HEK293 (cell line): ENCODE measurements at regions not wholly inside any gene's neighbourhood (a gene's known extent, or its start where the extent isn't known, plus 50 kb on each side); places are given as distances from the start of the nearest gene placed in this dataset.

Experiments
- CTCF ChIA-PET: fragments of 350-600 bp; formaldehyde crosslinking; extraction: SDS; loops from one replicate; lab custom pipeline; 2021; ENCODE audit warnings: antibody characterized with exemption; lab: Yijun Ruan, JAX
- POLR2A ChIA-PET: fragments of 300-600 bp; formaldehyde crosslinking; extraction: SDS; loops from one replicate; lab custom pipeline; 2020; ENCODE audit warnings: antibody characterized with exemption, inconsistent platforms; lab: Yijun Ruan, JAX
- H3K27ac ChIP-seq: fragments of 200-500 bp; sonication (Bioruptor generic); 2 replicates; pipeline ENCODE4 v1.5.1; 2014; ENCODE audit warnings: low read depth, low read length, control low read depth, inconsistent platforms; ENCODE audit errors: extremely low read depth
- H3K36me3 ChIP-seq, 2 experiments: fragments of 200-500 bp in 1 of 2; sonication (Bioruptor generic) in 1 of 2; 1 replicate in 1 of 2; 2 replicates in 1 of 2; pipeline ENCODE4 v1.5.1; 2014 to 2017; ENCODE audit warnings: inconsistent platforms in 2 of 2, low read length in 2 of 2; ENCODE audit not compliant: control insufficient read depth in 2 of 2, insufficient read depth in 1 of 2
- H3K4me1 ChIP-seq: fragments of 200-500 bp; sonication (Bioruptor generic); 2 replicates; pipeline ENCODE4 v1.5.1; 2014; ENCODE audit warnings: mild to moderate bottlenecking, low read length, inconsistent platforms; ENCODE audit not compliant: control insufficient read depth, insufficient read depth
- H3K4me3 ChIP-seq: 2 replicates; pipeline ENCODE4 v1.5.1; 2011; ENCODE audit warnings: low read depth, mild to moderate bottlenecking, control low read depth, low read length, moderate library complexity
- H3K9me3 ChIP-seq: fragments of 200-500 bp; sonication (Bioruptor generic); 2 replicates; pipeline ENCODE4 v1.5.1; 2014; ENCODE audit warnings: low read depth, low read length, inconsistent platforms; ENCODE audit not compliant: control insufficient read depth, insufficient read depth
- FEZF1 ChIP-seq: fragments of 450-650 bp; formaldehyde crosslinking; IDR thresholded peaks from 2 replicates; pipeline ENCODE4 v1.5.1; 2016; ENCODE audit warnings: missing biosample characterization, missing genetic modification characterization
- GLIS2 ChIP-seq: fragments of 450-650 bp; formaldehyde crosslinking; IDR thresholded peaks from 2 replicates; pipeline ENCODE4 v1.5.1; 2016; ENCODE audit warnings: missing biosample characterization, missing genetic modification characterization
- KLF16 ChIP-seq: fragments of 450-650 bp; formaldehyde crosslinking; IDR thresholded peaks from 2 replicates; pipeline ENCODE4 v1.5.1; 2017; ENCODE audit warnings: missing biosample characterization, missing genetic modification characterization
- SCRT1 ChIP-seq: fragments of 450-650 bp; formaldehyde crosslinking; IDR thresholded peaks from 2 replicates; pipeline ENCODE4 v1.5.1; 2016; ENCODE audit warnings: missing biosample characterization, missing genetic modification characterization, borderline replicate concordance
- ZBTB1 ChIP-seq: fragments of 450-650 bp; formaldehyde crosslinking; IDR thresholded peaks from 2 replicates; pipeline ENCODE4 v1.5.1; 2016; ENCODE audit warnings: missing biosample characterization, missing genetic modification characterization
- ZBTB8A ChIP-seq: fragments of 450-650 bp; formaldehyde crosslinking; IDR thresholded peaks from 2 replicates; pipeline ENCODE4 v1.5.1; 2016; ENCODE audit warnings: missing biosample characterization, missing genetic modification characterization
- ZNF132 ChIP-seq: fragments of 450-650 bp; formaldehyde crosslinking; IDR thresholded peaks from 2 replicates; pipeline ENCODE4 v1.5.1; 2017; ENCODE audit warnings: missing biosample characterization, missing genetic modification characterization, borderline replicate concordance
- ZNF16 ChIP-seq: fragments of 450-650 bp; formaldehyde crosslinking; IDR thresholded peaks from 2 replicates; pipeline ENCODE4 v1.5.1; 2016; ENCODE audit warnings: low read depth, missing biosample characterization, missing genetic modification characterization
- ZNF248 ChIP-seq: fragments of 450-650 bp; formaldehyde crosslinking; IDR thresholded peaks from 2 replicates; pipeline ENCODE4 v1.5.1; 2017; ENCODE audit warnings: missing biosample characterization, missing genetic modification characterization
- ZNF426 ChIP-seq: fragments of 450-650 bp; formaldehyde crosslinking; IDR thresholded peaks from 2 replicates; pipeline ENCODE4 v1.5.1; 2017; ENCODE audit warnings: missing biosample characterization, missing genetic modification characterization, mild to moderate bottlenecking, inconsistent platforms, moderate library complexity
- ZNF501 ChIP-seq: fragments of 450-650 bp; formaldehyde crosslinking; IDR thresholded peaks from 2 replicates; pipeline ENCODE4 v1.5.1; 2016; ENCODE audit warnings: missing biosample characterization, missing genetic modification characterization
- ZNF514 ChIP-seq: fragments of 450-650 bp; formaldehyde crosslinking; IDR thresholded peaks from 2 replicates; pipeline ENCODE4 v1.5.1; 2016; ENCODE audit warnings: missing biosample characterization, missing genetic modification characterization
- ZNF521 ChIP-seq: fragments of 450-650 bp; formaldehyde crosslinking; IDR thresholded peaks from 2 replicates; pipeline ENCODE4 v1.5.1; 2017; ENCODE audit warnings: missing biosample characterization, mild to moderate bottlenecking, missing genetic modification characterization
- ZNF707 ChIP-seq: fragments of 450-650 bp; formaldehyde crosslinking; IDR thresholded peaks from 2 replicates; pipeline ENCODE4 v1.5.1; 2016; ENCODE audit warnings: missing biosample characterization, missing genetic modification characterization
- ZNF791 ChIP-seq: fragments of 450-650 bp; formaldehyde crosslinking; IDR thresholded peaks from 2 replicates; pipeline ENCODE4 v1.5.1; 2016; ENCODE audit warnings: missing biosample characterization, missing genetic modification characterization
- ZSCAN30 ChIP-seq: fragments of 450-650 bp; IDR thresholded peaks from 2 replicates; pipeline ENCODE4 v1.5.1; 2018; ENCODE audit warnings: missing biosample characterization, mild to moderate bottlenecking, missing genetic modification characterization, moderate library complexity
- TF ChIP-seq, protein P1 (sequence below): fragments of 450-650 bp; formaldehyde crosslinking; optimal IDR thresholded peaks from 2 replicates; pipeline ENCODE3; 2016; ENCODE audit warnings: missing biosample characterization, mild to moderate bottlenecking, missing genetic modification characterization
- TF ChIP-seq, protein P2 (sequence below): sonication (generic); formaldehyde crosslinking; IDR thresholded peaks from 2 replicates; pipeline ENCODE4 v1.8.1; 2022; ENCODE audit warnings: mild to moderate bottlenecking, moderate library complexity, missing genetic modification reagents

DNA sequence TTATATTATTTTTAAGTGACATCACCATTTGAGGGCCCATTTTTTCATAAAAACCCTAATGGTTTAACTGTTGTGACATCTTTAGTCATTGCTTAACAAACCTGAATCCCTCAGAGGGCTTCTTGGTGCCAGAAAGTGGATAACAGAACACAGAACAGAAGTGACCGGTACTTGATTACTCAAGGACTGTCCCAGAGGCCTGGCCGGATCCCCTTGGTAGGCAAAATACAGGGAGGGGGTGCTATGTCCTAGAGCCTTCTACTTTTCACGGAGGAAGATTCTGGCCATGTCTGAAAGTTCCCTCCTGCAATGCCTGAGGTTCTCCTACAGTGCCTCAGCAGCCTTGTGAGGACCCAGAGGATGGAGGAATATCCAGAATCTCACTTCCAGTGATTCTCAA is 94.3 kb upstream of the DCLK2 start:
- Histone ChIP-seq H3K36me3 (no peaks in the 10 kb centered on the region), H3K9me3 (no peaks in the 10 kb centered on the region), H3K4me3 (no peak overlapping the region), H3K27ac (no peak overlapping the region), H3K4me1 (peaks cover 14% of the 10 kb centered on the region)
- TF ChIP-seq ZNF707 (tag by site-specific recombination) (no peak), ZNF501 (tag by site-specific recombination) (no peak), ZSCAN30 (tag by site-specific recombination) (no peak), ZNF426 (tag by site-specific recombination) (no peak), FEZF1 (tag by site-specific recombination) (no peak), ZNF521 (tag by site-specific recombination) (no peak)
- TF ChIP-seq, protein P1, sequence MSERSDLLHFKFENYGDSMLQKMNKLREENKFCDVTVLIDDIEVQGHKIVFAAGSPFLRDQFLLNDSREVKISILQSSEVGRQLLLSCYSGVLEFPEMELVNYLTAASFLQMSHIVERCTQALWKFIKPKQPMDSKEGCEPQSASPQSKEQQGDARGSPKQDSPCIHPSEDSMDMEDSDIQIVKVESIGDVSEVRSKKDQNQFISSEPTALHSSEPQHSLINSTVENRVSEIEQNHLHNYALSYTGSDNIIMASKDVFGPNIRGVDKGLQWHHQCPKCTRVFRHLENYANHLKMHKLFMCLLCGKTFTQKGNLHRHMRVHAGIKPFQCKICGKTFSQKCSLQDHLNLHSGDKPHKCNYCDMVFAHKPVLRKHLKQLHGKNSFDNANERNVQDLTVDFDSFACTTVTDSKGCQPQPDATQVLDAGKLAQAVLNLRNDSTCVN (tag by site-specific recombination) = no peak
- CTCF ChIA-PET = no interaction called here
- POLR2A ChIA-PET = no interaction called here

DNA sequence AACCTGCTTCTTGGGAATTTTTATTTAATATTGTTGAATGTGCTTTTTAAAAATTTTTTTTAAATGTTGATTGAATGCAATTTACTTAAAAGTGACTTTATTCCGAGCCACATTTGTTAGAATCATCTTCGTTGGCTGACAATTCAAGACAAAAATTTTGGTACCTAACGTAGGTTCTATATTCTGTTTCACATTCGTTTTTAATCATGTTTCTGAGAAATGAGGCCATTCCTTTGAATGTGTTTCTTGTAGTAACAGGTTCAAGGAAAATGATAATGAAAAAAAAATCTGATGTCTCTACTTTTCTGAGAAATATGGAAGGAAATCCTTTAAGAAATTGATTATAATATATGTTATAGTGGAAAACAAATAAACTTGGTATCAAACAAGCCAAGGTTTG is 92.3 kb upstream of the DCLK2 start:
- no peaks in the 10 kb centered on the region for H3K36me3 ChIP-seq
- POLR2A ChIA-PET = no interaction called here
- H3K9me3 ChIP-seq = no peaks in the 10 kb centered on the region
- CTCF ChIA-PET = no interaction called here
- H3K4me1 ChIP-seq = peaks cover 14% of the 10 kb centered on the region
- no peak overlapping the region for H3K27ac ChIP-seq
- TF ChIP-seq ZNF707 (tag by site-specific recombination) (no peak), ZNF16 (no peak), SCRT1 (tag by site-specific recombination) (no peak)
- TF ChIP-seq, protein P2, sequence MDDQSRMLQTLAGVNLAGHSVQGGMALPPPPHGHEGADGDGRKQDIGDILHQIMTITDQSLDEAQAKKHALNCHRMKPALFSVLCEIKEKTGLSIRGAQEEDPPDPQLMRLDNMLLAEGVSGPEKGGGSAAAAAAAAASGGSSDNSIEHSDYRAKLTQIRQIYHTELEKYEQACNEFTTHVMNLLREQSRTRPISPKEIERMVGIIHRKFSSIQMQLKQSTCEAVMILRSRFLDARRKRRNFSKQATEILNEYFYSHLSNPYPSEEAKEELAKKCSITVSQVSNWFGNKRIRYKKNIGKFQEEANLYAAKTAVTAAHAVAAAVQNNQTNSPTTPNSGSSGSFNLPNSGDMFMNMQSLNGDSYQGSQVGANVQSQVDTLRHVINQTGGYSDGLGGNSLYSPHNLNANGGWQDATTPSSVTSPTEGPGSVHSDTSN = no peak
- H3K4me3 ChIP-seq = no peak overlapping the region

DNA sequence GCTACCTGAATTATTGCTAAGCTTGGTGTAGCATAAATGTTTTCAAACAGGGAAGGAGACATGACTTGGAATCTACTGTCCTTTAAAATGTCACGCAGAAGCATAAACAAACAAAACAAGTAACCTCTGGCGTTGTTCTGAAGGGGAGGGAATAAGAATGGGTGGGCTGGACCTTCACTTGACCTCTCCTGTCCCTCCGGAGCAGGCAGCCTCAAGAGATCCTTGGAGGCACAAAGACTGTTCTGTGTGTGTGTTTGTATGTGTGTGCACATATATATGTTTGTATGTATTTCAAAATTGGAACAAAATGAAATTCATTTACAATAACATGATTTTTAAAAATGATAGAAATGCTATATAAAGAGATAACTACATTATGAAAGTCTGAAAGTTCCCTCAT is 91.3 kb upstream of the DCLK2 start:
- H3K27ac ChIP-seq = no peak overlapping the region
- H3K4me1 ChIP-seq = peaks cover 14% of the 10 kb centered on the region
- POLR2A ChIA-PET = no interaction called here
- TF ChIP-seq ZBTB8A (no peak), GLIS2 (tag by site-specific recombination) (no peak), ZNF248 (tag by site-specific recombination) (no peak), KLF16 (no peak), ZBTB1 (tag by site-specific recombination) (no peak), SCRT1 (tag by site-specific recombination) (no peak), ZNF791 (no peak), ZNF132 (no peak), ZNF514 (tag by site-specific recombination) (no peak)
- CTCF ChIA-PET = no interaction called here
- no peaks in the 10 kb centered on the region for H3K36me3 ChIP-seq
- H3K9me3 ChIP-seq = no peaks in the 10 kb centered on the region
- H3K4me3 ChIP-seq = no peak overlapping the region
